ENCODE measurements at regions not wholly inside any gene's neighbourhood (a gene's known extent, or its start where the extent isn't known, plus 50 kb on each side); places are given as distances from the start of the nearest gene placed in this dataset.
"Not testable (repeated sequence)": the region's sequence is repeated elsewhere in the genome, so short reads cannot be mapped to it uniquely, and the experiment has no call there.

DNA sequence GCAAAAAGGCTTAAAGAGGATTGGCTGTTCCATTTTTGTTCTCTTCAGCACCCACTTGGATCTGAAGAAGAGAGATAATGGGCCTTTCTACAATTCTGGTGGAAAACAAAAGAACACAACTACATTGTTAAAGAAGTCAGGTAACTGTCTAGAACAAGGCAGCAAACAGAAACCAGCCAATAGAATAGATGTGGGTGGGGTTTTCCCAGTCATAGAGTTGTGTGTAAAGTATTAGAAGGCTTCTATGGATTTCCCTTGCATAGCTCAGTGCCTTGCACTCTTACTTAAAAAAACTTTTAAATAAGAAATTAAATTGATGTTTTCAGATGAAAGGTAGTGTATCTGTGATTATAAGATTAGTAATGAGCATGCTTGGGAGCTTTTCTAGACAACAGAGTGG lies 462.7 kb upstream of the ATP11B start:
- ATAC-seq (ENCODE audit: poor library complexity) = no peak
- intact Hi-C loops (cut with DNase I) = no loop called here
- no peak for DNase-seq

DNA sequence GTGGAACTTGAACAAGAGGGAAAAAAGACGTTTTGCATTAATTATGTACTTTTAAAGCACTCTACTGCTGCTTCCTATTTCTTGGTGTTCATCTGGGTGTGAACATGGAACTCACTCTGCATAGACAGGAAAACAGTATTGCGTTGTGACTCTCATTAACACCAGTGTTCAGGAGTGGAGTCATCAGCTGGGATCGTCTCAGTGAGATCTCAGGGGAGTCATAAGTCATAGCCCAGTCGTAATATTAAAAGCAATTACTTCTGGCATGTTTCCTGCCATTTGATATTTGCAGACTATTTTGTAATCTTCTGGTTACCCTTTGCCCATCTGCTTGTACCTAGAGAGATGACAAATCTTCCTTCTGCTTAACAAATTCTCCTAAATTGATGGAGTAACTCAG lies 462.0 kb upstream of the ATP11B start:
- intact Hi-C loops (cut with DNase I) = no loop called here
- DNase-seq (no peak), ATAC-seq (ENCODE audit: poor library complexity) (no peak)

DNA sequence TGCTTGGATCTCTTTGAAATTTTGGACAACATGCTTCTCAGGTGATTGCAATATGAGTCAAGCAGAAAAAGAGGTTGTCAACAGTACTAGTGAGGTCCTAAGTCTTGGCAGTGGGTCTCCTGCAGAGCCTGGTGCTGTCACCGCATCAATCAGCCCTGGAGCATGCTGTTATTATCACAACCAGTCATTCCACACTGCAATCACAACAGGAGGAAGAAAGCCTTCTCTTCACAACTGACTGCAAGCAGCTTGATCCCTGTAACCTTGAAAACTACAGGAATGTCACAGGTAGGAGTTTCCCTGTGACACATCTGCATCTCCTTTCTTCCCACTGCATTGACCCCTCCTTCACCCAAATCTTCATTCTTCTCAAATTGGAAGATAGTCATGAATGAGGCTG lies 451.1 kb upstream of the ATP11B start:
- intact Hi-C loops (cut with DNase I) = no loop called here
- ATAC-seq (ENCODE audit: poor library complexity) (no peak), DNase-seq (no peak)

DNA sequence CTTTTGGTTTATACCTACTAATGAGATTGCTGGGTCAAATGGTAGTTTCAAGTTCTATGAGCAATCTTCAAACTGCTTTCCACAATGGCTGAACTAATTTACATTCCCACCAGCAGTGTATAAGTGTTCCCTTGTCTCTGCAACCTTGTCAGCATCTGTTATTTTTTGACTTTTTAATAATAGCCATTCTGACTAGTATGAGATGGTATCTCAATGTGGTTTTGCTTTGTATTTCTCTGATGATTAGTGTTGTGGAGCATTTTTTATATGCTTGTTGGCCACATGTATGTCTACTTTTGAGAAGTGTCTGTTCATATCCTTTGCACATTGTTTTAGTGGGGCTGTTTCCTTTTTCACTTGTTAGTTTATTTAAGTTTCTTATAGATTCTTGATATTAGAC lies 449.3 kb upstream of the ATP11B start:
- intact Hi-C loops (cut with DNase I); DNase-seq; ATAC-seq (ENCODE audit: poor library complexity): not testable (repeated sequence)

DNA sequence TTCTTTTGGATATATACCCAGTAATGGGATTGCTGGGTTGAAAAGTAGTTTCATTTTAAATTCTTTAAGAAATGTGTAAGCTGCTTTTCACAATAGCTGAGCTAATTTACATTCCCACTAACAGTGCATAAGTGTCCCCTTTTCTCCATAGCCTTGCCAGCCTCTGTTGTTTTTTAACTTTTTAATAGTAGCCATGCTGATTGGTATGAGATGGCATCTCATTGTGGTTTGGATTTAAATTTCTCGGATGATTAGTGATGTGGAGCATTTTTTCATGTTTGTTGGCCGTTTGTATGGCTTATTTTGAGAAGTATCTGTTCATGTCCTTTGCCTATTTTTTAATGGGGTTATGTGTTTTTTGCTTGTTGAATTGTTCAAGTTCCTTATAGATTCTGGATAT lies 444.3 kb upstream of the ATP11B start:
- DNase-seq (no peak), ATAC-seq (ENCODE audit: poor library complexity) (no peak)
- intact Hi-C loops (cut with DNase I) = no loop called here

DNA sequence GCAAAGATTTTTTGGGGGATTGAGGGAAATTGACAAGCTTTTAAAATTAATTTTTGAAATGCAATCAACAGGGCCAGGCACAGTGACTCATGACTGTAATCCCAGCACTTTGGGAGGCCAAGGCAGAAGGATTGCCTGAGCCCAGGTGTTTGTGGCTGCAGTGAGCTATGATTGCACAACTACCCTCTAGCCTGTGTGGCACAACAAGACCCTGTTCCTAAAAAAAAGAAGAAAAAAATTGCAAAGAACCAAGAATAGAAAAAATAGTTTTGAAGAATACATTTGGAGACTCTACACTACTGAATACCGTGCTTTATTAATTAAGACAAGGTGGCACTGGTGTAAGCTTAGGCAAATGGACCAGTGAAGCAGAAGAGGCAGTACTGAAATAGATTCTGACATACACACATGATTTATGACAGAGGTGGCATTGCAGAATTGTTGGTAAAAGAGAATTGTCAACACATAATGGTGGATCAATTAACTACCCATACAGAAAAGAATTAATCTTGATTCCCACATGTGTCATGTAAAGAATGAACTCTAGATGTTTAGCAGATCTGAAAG lies 443.3 kb upstream of the ATP11B start:
- intact Hi-C loops (cut with DNase I) = no loop called here
- ATAC-seq (ENCODE audit: poor library complexity) (no peak), DNase-seq (no peak)

DNA sequence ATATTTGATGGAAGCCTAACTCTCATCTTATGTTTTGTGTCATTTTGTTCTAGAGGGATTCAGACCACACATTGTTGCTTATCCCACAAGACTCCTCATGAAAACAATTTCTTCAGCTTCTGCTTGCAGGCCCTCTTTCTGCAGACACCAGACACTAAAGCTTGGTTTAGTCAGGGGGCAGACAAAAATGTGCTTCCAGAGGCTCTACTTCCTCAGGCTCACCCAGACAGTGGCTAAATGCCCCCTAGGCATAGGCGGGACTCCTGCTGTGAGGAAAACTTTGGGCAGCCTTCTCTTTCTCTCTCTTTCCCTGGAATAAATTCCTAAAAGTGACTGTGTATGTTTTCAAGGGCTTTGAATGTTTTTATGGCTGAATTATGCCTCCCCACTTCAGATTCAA lies 435.4 kb upstream of the ATP11B start:
- ATAC-seq (ENCODE audit: poor library complexity) = no peak
- no peak for DNase-seq
- intact Hi-C loops (cut with DNase I) = no loop called here

DNA sequence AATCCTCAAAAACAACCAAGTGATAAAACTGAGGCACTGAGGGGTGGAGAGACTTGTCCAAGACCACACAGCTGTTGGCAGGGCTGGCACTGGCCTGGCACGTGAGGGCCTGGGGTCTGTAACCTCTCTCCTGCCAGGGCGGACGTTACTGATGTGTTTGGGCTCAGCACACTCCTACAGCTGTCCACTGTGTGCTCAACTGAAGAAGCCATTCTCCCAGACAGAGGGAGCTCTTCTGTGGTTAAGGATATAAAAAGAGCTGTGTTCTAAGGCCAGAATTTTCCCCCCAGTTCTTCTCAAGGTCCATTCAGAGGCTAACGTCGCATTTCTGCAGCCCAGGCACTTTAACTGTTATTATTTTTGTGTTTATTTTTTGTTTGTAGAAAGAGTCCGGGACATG lies 429.0 kb upstream of the ATP11B start:
- ATAC-seq (ENCODE audit: poor library complexity) = no peak
- intact Hi-C loops (cut with DNase I) = no loop called here
- DNase-seq = no peak

DNA sequence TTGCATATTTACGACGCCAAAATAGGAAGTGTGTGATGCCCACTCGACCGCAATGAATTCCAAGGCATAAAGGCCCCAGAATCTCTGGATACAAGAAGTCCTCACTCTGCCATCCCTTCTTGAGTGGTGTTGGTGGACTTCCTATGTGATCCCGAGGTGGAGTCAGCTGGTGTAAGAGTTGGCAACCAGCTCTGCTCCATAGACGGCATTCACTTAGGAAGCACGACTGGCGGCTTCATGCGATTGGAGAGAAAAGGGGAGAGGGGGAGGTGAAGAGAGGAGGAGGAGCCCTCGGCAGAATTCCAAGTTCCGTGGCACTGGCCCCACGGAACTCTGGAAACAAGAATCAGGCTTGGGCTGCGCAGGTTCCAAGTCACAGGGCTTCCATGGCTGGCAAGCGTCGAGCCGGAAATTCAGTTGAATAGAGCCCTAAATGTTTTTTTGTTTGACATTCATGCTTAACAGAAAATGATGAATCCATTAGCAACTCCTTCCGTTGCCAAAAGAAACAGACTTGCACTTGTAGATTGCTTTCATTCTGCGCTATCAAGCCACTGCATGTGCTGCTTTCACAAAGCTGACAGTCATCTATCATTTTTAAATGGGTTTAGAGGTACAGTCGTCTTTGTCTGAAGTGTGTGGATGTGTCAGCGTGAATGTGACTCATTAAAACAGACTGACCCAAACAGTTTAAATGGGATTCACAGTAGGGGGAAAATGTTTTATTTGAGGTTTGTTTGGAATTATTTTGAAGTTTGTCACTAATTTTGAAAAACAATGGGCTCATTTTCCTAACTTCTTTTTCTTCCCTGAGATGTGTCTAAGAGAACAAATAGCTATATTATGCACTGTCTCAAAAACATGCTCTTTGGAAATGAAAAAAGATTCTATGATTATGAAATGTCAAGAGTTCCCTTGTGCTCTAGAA lies 428.3 kb upstream of the ATP11B start:
- ATAC-seq (ENCODE audit: poor library complexity) = no peak
- intact Hi-C loops (cut with DNase I) = no loop called here
- DNase-seq = no peak

DNA sequence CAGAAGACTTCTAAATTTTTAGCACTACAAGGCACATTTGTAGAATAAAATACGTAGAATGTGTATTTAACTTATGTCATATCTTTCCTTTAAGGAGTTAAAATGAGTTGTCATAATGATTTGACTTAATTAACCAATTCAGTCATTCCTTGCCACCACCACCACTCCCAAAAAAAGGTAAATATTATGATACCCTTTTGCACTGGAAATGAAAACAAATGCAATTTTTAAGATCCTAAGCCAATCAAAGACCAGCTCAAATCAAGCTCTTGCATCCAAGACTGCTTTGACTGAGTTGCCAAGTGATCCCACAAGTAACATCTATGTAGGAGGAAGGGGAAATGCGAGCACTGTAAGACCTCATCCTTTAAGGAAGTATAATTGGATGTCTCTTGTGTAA lies 426.6 kb upstream of the ATP11B start:
- no peak for DNase-seq
- intact Hi-C loops (cut with DNase I) = no loop called here
- no peak for ATAC-seq (ENCODE audit: poor library complexity)

DNA sequence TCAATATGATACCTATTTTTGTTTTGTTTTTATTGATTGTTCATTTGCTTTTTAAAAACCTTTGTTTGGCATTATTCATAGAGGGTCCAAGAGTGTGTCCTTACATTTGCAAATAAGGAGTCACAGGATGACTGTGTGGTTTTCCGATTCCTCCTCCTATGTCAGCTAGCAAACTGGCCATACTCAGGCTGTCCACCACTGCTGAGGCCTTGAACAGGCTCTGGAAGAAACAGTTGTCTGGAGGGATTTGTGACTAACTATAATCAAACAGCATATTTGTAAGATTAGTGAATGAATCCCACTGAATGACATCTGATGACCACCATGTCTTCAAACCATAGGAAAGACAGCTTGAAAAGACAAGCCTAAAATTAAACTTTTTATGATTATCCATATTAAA lies 423.4 kb upstream of the ATP11B start:
- DNase-seq = no peak
- intact Hi-C loops (cut with DNase I) = no loop called here
- ATAC-seq (ENCODE audit: poor library complexity) = no peak

DNA sequence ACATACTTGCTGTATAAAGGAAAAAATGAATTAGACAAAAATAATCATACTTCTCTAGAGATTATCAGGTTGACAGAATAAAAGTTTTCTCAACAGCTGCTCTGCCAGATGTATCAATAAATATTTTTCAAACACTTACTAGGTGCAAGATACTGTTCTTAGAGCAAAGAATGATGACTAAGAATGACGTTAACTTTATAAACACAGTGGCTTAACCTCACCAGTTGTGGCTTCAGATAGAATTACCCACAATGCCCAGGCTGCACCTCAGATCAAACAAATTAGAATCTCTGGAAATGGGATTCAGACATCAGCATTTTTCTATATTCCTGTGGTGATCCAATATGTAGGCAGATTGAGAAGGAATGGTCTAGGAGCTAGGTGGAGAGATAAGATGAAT lies 422.4 kb upstream of the ATP11B start:
- intact Hi-C loops (cut with DNase I) = no loop called here
- DNase-seq (no peak), ATAC-seq (ENCODE audit: poor library complexity) (no peak)

DNA sequence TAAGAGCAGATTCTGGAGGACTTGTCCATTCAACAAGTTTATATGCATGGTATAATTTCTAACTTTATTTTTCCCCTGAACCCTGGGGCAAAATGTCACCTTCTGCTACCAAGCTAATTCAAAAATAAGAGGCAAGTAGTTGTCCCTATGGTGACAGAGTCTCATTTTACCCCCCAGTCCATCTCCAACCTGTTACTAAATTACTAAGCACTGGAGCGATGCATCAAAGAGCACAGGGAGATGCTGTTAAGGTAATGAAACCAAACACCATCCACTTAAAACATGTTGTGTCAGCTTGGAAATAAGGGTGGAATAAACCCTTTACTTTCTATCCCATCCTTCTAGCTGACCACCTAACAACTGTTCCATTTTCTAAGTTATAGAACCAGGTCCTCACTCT lies 417.4 kb upstream of the ATP11B start:
- intact Hi-C loops (cut with DNase I) = no loop called here
- no peak for DNase-seq
- no peak for ATAC-seq (ENCODE audit: poor library complexity)

DNA sequence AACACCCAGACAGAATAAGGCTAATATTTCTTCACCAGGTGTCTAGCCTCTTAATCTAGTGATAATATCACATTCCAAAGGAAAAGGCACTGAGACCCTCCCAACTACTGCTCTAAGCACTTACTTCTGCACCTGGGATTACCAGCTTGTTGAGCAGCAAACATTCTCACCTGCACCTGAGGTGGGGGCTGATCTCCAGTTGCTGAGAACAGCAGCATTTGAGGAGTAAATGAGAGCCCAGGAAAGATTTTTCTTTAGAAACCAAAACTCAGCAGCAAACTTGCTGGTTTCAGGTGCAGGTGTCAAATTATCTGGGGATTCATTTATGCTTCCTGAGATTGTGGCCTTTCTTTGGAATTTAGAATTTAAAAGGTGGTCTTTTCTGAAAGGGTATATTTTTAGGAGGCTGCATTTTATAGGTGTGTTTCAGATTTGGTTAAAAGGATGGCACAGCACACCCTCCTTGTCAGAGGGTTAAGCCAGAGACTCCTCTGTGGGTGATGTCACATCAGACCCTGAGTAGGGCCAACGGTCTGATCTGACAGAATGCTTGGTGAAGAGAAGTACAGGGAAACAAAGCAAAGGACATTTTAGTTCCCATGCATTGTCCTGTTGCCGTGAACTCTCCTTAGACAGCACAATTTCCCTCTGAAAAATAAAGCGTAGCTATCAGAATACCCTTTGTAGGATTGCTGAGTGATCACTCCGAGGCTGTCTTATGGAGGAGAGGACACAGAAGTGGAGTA lies 411.0 kb upstream of the ATP11B start:
- no peak for ATAC-seq (ENCODE audit: poor library complexity)
- no peak for DNase-seq
- intact Hi-C loops (cut with DNase I) = no loop called here

DNA sequence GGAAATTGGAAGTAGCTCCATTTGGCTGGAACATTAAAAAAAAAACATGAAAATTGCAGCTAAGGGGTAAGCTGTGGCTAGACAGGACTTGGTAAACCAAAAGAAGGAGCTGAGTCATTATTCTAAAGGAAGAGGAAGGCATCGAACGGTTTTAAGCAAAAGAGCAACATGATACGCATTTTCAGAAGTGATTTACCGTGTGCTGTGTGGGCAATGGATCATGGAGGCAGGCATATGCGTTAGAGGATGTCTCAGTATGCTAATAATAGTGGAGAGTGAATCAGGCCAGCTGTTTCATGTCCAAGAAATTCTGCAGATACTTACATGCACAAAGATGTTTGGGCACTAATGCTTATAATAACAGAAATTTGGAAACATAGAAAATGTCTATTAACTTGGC lies 409.1 kb upstream of the ATP11B start:
- ATAC-seq (ENCODE audit: poor library complexity) (no peak), DNase-seq (no peak)
- intact Hi-C loops (cut with DNase I) = no loop called here

DNA sequence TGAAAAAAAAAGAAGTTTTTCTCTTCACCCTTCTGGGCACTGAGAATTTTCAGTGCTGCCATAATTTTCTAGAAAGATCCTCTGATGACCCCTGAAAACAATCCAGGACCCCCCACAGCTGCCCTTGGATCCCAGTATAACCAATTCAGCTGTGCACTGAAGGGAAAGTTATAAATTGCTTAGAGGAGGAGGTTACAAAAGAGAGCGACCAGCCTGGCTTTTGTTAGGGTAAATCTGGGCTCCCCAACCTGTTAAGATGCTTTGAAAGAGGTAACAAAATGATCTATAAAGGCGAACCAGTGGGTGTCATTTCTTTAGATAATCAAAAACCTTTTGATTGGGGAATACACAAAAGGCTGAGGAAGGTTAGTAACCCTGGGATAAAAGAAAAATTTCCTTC lies 407.9 kb upstream of the ATP11B start:
- no peak for ATAC-seq (ENCODE audit: poor library complexity)
- intact Hi-C loops (cut with DNase I) = no loop called here
- no peak for DNase-seq

DNA sequence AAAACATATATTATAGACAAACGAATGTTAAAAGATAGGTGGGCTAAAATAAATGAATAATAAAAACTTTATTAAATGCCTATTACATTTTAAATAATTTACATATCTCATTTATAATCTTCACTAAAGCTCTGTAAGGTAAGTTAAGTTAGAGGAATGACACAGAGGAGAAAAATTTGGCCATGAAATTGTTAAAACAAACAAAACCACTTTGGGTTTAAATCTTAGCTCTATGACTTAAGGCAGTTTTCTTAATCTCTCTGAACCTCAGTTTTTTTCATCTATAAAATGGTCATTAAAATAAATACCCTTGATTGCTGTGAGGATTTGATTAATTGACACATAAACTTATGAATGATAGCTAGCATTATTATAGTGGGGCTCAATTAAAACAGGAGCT lies 404.8 kb upstream of the ATP11B start:
- DNase-seq (no peak), ATAC-seq (ENCODE audit: poor library complexity) (no peak)
- intact Hi-C loops (cut with DNase I) = no loop called here

DNA sequence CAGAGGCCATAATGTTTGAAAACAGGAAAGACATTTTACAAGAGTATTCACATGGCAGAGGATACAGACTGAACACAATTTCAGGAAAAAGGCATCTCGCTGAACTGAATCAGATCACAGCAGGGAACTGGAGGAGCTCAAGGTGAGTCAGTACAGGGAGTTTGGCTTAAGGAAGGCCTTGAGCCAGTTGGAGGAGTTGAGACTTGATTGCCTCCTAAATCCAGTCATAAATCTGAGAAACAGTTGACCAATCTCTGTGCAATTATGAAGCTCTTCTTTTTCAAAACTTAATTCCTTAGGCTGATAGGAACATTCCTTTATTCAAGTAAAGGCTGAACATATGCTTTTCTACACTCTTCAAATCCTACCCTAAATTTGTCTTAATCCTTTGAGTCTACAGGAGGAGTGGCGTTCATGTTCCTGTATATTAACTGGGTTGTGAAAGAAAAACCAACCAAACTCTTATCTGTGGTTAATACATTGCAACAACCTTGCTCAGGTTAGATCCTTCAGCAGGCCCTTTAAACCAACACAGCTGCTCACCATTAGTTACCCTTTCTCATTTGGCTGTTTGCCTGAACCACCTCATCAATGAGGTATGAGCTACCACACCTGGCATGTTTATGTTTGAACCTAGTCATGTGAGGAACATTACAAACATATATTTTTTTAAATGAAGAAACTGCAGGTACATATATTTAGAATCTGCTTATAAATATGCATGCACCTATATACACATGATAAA lies 404.1 kb upstream of the ATP11B start:
- no peak for ATAC-seq (ENCODE audit: poor library complexity)

DNA sequence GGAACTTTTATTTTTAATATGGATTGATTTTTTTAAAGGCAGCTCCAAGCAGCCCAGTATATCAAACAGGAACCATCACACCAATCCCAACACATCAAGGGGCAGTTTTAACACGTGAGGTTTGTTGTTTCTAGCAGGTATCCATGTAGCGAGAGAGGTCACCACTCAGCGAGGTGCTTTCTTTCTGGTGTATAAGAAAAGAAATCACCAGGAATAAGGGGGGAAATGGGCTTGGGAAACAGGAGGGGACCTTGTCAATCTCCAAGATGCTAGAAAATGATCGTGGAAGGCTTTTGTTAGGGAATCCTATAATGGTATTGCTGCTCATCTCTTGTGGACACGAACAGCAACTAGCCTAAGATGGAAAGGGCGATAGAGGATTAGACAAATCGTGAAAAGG lies 402.9 kb upstream of the ATP11B start:
- intact Hi-C loops (cut with DNase I) = no loop called here
- no peak for ATAC-seq (ENCODE audit: poor library complexity)
- DNase-seq = no peak

More for the DNA sequence above, 404.1 kb upstream of the ATP11B start:
- DNase-seq = no peak
- intact Hi-C loops (cut with DNase I) = no loop called here

All from Right ventricle myocardium superior (tissue), 1 donor.